Lower leg skin (tissue), 4 donors: ENCODE measurements at regions not wholly inside any gene's neighbourhood (a gene's known extent, or its start where the extent isn't known, plus 50 kb on each side); places are given as distances from the start of the nearest gene placed in this dataset.

Experiments used
- DNase-seq, 2 donors: peaks; one replicate each; pipeline ENCODE4 v3.0.0-alpha.2; 2019; ENCODE audit warnings: low spot score in 2 of 2
- H3K4me3 ChIP-seq: fragments of 200-600 bp; sonication (generic); 2 replicates; pipeline ENCODE4 v1.5.1; 2017; ENCODE audit warnings: mild to moderate bottlenecking, low read depth; ENCODE audit not compliant: poor library complexity, severe bottlenecking
- POLR2A ChIP-seq, 2 donors: fragments of 450-650 bp; IDR thresholded peaks; one replicate each; pipeline ENCODE4 v1.6.1; 2016 to 2017; ENCODE audit warnings: antibody characterized with exemption in 2 of 2, mild to moderate bottlenecking in 1 of 2, moderate library complexity in 1 of 2
- WGBS, 2 donors: methylation state at CpG; one replicate each; pipeline ENCODE4 v1.1.5; 2018; 5-methylcytosine and 5-hydroxymethylcytosine counted together
- intact Hi-C: fragments of 100-400 bp; cut with DNase I; formaldehyde crosslinking; loops from one replicate; pipeline ENCODE4 v1.15.0; 2023; ENCODE audit warnings: low total_unique reads
- TF ChIP-seq, protein P1 (sequence below), 3 donors: fragments of 450-650 bp; IDR thresholded peaks; one replicate each; pipeline ENCODE4 v1.5.1; 2016; ENCODE audit warnings: antibody characterized with exemption in 3 of 3, mild to moderate bottlenecking in 3 of 3, moderate library complexity in 2 of 3

- intact Hi-C loops: no loop called here
- WGBS, 2 donors: 53 to 66% methylated on average over 10 of the region's 10 CpGs
- H3K4me3 ChIP-seq: no peak overlapping the region
- TF ChIP-seq, protein P1, sequence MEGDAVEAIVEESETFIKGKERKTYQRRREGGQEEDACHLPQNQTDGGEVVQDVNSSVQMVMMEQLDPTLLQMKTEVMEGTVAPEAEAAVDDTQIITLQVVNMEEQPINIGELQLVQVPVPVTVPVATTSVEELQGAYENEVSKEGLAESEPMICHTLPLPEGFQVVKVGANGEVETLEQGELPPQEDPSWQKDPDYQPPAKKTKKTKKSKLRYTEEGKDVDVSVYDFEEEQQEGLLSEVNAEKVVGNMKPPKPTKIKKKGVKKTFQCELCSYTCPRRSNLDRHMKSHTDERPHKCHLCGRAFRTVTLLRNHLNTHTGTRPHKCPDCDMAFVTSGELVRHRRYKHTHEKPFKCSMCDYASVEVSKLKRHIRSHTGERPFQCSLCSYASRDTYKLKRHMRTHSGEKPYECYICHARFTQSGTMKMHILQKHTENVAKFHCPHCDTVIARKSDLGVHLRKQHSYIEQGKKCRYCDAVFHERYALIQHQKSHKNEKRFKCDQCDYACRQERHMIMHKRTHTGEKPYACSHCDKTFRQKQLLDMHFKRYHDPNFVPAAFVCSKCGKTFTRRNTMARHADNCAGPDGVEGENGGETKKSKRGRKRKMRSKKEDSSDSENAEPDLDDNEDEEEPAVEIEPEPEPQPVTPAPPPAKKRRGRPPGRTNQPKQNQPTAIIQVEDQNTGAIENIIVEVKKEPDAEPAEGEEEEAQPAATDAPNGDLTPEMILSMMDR (IDR thresholded peaks at IDR 0.05): no peak
- no peak for TF ChIP-seq POLR2A (IDR thresholded peaks at IDR 0.05)
- DNase-seq: no peak
These were observed 209.5 kb downstream of the FNDC1 start for GRCh38 chr6:159378411-159379328.

GRCh38 chr6:159376516-159377158, 207.4 kb downstream of the FNDC1 start:
- DNase-seq: no peak
- no peak for TF ChIP-seq POLR2A (IDR thresholded peaks at IDR 0.05)
- TF ChIP-seq, protein P1 (IDR thresholded peaks at IDR 0.05): no peak
- WGBS, 2 donors: 33 to 39% methylated on average over 9 of the region's 9 CpGs
- intact Hi-C loops: no loop called here
- no peak overlapping the region for H3K4me3 ChIP-seq

DNA sequence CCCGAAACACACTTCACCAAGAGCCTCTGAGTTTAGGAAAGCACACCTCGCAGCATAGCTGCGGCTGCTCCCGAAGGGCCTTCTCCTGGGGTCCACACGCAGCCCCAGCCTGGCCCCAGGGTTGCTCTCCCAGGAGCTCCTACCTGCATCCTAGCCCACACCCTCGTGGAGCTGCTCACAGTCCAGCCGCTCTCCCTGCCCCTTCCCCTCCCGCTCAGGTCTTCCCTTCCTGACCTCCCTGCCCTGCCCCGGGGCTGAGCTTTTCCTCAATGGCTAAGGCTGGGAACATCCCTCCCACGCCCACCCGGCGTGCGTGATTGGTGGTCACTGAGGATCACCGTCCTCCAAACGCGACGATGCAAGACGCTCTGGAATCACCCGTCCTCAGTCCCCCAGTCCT, 205.8 kb downstream of the FNDC1 start:
- 94 to 96% methylated on average over 19 of the region's 19 CpGs for WGBS, 2 donors
- TF ChIP-seq POLR2A (IDR thresholded peaks at IDR 0.05): no peak
- TF ChIP-seq, protein P1 (IDR thresholded peaks at IDR 0.05): no peak
- intact Hi-C loops: no loop called here
- no peak overlapping the region for H3K4me3 ChIP-seq
- DNase-seq: no peak

GRCh38 chr6:159373670-159374069, 204.5 kb downstream of the FNDC1 start:
- no peak overlapping the region for H3K4me3 ChIP-seq
- intact Hi-C loops: no loop called here
- TF ChIP-seq POLR2A (IDR thresholded peaks at IDR 0.05): no peak
- TF ChIP-seq, protein P1 (IDR thresholded peaks at IDR 0.05): no peak
- no peak for DNase-seq
- 91 to 94% methylated on average over 6 of the region's 6 CpGs for WGBS, 2 donors

GRCh38 chr6:159372333-159372732, 203.1 kb downstream of the FNDC1 start:
- no peak overlapping the region for H3K4me3 ChIP-seq
- intact Hi-C loops: no loop called here
- no peak for TF ChIP-seq POLR2A (IDR thresholded peaks at IDR 0.05)
- TF ChIP-seq, protein P1 (IDR thresholded peaks at IDR 0.05): no peak
- 94 to 97% methylated on average over 2 of the region's 2 CpGs for WGBS, 2 donors
- DNase-seq: no peak
